SK-N-SH (cell line): ENCODE measurements at regions not wholly inside any gene's neighbourhood (a gene's known extent, or its start where the extent isn't known, plus 50 kb on each side); places are given as distances from the start of the nearest gene placed in this dataset.

Experiments
- CTCF ChIA-PET: fragments of 300-600, 350-600 bp; formaldehyde crosslinking; extraction: SDS; loops from one replicate; lab custom pipeline; 2021; lab: Yijun Ruan, JAX
- POLR2A ChIA-PET: fragments of 350-600 bp; sonication (Branson Sonifier 250); formaldehyde crosslinking; extraction: SDS; loops from one replicate; lab custom pipeline; 2020; ENCODE audit warnings: antibody characterized with exemption, inconsistent platforms; lab: Yijun Ruan, JAX
- DNase-seq: peaks from one replicate; pipeline ENCODE4 v3.0.0; 2012
- H2AFZ ChIP-seq: fragments of 200-600 bp; sonication (generic); 2 replicates; pipeline ENCODE4 v1.8.1; 2016; ENCODE audit warnings: antibody characterized with exemption, mild to moderate bottlenecking, low read depth
- H3F3A ChIP-seq: fragments of 200-600 bp; sonication (generic); replicated peaks from 2 replicates; pipeline ENCODE3; 2016; ENCODE audit warnings: antibody characterized with exemption, mild to moderate bottlenecking; ENCODE audit not compliant: insufficient read depth
- H3K27ac ChIP-seq, 2 experiments: fragments of 200-500 bp in 1 of 2; fragments of 200-600 bp in 1 of 2; sonication (Bioruptor generic) in 1 of 2; sonication (generic), shearing (Covaris generic) in 1 of 2; 2 replicates each; pipeline versions ENCODE4 v1.5.1 to v1.6.1; 2014 to 2016; ENCODE audit warnings: low read depth in 2 of 2, inconsistent platforms in 1 of 2, low read length in 1 of 2, mild to moderate bottlenecking in 1 of 2, mixed read lengths in 1 of 2
- H3K27me3 ChIP-seq: fragments of 200-600 bp; sonication (generic), shearing (Covaris generic); 2 replicates; pipeline ENCODE4 v1.6.1; 2016; ENCODE audit warnings: mixed run types; ENCODE audit not compliant: insufficient read depth
- H3K36me3 ChIP-seq, 2 experiments: fragments of 200-500 bp in 1 of 2; fragments of 200-600 bp in 1 of 2; sonication (Bioruptor generic) in 1 of 2; sonication (generic) in 1 of 2; replicated peaks in 1 of 2; 2 replicates each; pipeline versions ENCODE3 to v1.5.1; 2014 to 2016; ENCODE audit warnings: low read length in 1 of 2, mild to moderate bottlenecking in 1 of 2; ENCODE audit not compliant: insufficient read depth in 2 of 2, control insufficient read depth in 1 of 2
- H3K4me1 ChIP-seq, 2 experiments: fragments of 200-500 bp in 1 of 2; fragments of 200-600 bp in 1 of 2; sonication (Bioruptor generic) in 1 of 2; sonication (generic), shearing (Covaris generic) in 1 of 2; 2 replicates each; pipeline versions ENCODE4 v1.5.1 to v1.6.1; 2014 to 2016; ENCODE audit warnings: low read depth in 1 of 2, low read length in 1 of 2, mixed run types in 1 of 2; ENCODE audit not compliant: insufficient read depth in 2 of 2, control insufficient read depth in 1 of 2
- H3K4me2 ChIP-seq: fragments of 200-600 bp; sonication (generic), shearing (Covaris generic); 2 replicates; pipeline ENCODE4 v1.6.1; 2017; ENCODE audit warnings: mixed run types
- H3K4me3 ChIP-seq, 2 experiments: fragments of 200-500 bp in 1 of 2; fragments of 200-600 bp in 1 of 2; sonication (Bioruptor generic) in 1 of 2; sonication (generic), shearing (Covaris generic) in 1 of 2; 2 replicates each; pipeline versions ENCODE4 v1.5.1 to v1.8.1; 2014 to 2016; ENCODE audit warnings: low read depth in 2 of 2, inconsistent platforms in 1 of 2, low read length in 1 of 2, mild to moderate bottlenecking in 1 of 2, mixed read lengths in 1 of 2, moderate library complexity in 1 of 2
- H3K79me2 ChIP-seq: fragments of 200-600 bp; sonication (generic); 2 replicates; pipeline ENCODE4 v1.8.1; 2017; ENCODE audit warnings: mild to moderate bottlenecking; ENCODE audit not compliant: insufficient read depth
- H3K9ac ChIP-seq: fragments of 200-600 bp; sonication (generic); 2 replicates; pipeline ENCODE4 v1.6.1; 2017; ENCODE audit warnings: mixed run types
- H3K9me2 ChIP-seq: fragments of 200-600 bp; sonication (generic); 2 replicates; pipeline ENCODE4 v1.6.1; 2017; ENCODE audit warnings: mixed run types
- H3K9me3 ChIP-seq: fragments of 200-600 bp; sonication (generic); 2 replicates; pipeline ENCODE4 v1.6.1; 2017; ENCODE audit warnings: mixed run types, mild to moderate bottlenecking, moderate library complexity
- H4K20me1 ChIP-seq: fragments of 200-600 bp; sonication (generic); 2 replicates; pipeline ENCODE4 v1.6.1; 2017; ENCODE audit warnings: mild to moderate bottlenecking, mixed run types; ENCODE audit not compliant: insufficient read depth
- CTCF ChIP-seq: fragments of 200-600 bp; sonication (generic); IDR thresholded peaks from 2 replicates; pipeline ENCODE4 v1.6.1; 2017; ENCODE audit warnings: antibody characterized with exemption, mild to moderate bottlenecking, moderate library complexity
- ELF1 ChIP-seq: IDR thresholded peaks from 2 replicates; pipeline ENCODE4 v1.4.0; 2012
- EP300 ChIP-seq, 2 experiments: IDR thresholded peaks; 2 replicates each; pipeline versions ENCODE4 v1.4.0 to v1.6.1; 2012; ENCODE audit warnings: borderline replicate concordance in 1 of 2, low read depth in 1 of 2, low read length in 1 of 2
- FOXJ3 ChIP-seq: sonication (generic); formaldehyde crosslinking; IDR thresholded peaks from 2 replicates; pipeline ENCODE4 v1.5.1; 2020; ENCODE audit warnings: mild to moderate bottlenecking, missing genetic modification reagents
- JUND ChIP-seq: IDR thresholded peaks from 2 replicates; pipeline ENCODE4 v1.4.0; 2012
- MAX ChIP-seq: IDR thresholded peaks from 2 replicates; pipeline ENCODE4 v1.4.0; 2012; ENCODE audit warnings: low read depth
- MEF2A ChIP-seq: IDR thresholded peaks from 2 replicates; pipeline ENCODE4 v1.4.0; 2012; ENCODE audit warnings: low read depth, borderline replicate concordance
- MXI1 ChIP-seq: IDR thresholded peaks from 2 replicates; pipeline ENCODE4 v1.6.1; 2012; ENCODE audit warnings: mild to moderate bottlenecking, low read depth, low read length, improper control_type of control experiment
- NFIC ChIP-seq: IDR thresholded peaks from 2 replicates; pipeline ENCODE4 v1.4.0; 2012; ENCODE audit warnings: borderline replicate concordance
- NRF1 ChIP-seq: IDR thresholded peaks from 2 replicates; pipeline ENCODE4 v1.6.1; 2012; ENCODE audit warnings: low read depth, mild to moderate bottlenecking, low read length
- POLR2AphosphoS5 ChIP-seq: IDR thresholded peaks from 2 replicates; pipeline ENCODE4 v1.6.1; 2012; ENCODE audit warnings: low read depth, low read length
- RXRA ChIP-seq: IDR thresholded peaks from 2 replicates; pipeline ENCODE4 v1.4.0; 2012; ENCODE audit warnings: low read depth, mild to moderate bottlenecking, borderline replicate concordance
- SIN3A ChIP-seq: IDR thresholded peaks from 2 replicates; pipeline ENCODE4 v1.6.1; 2012; ENCODE audit warnings: low read depth, mild to moderate bottlenecking, low read length, moderate library complexity, borderline replicate concordance
- TAF1 ChIP-seq: IDR thresholded peaks from 2 replicates; pipeline ENCODE4 v1.6.1; 2012; ENCODE audit warnings: low read depth, mild to moderate bottlenecking, low read length, moderate library complexity, borderline replicate concordance
- TCF12 ChIP-seq: IDR thresholded peaks from 2 replicates; pipeline ENCODE4 v1.4.0; 2012
- TEAD4 ChIP-seq: IDR thresholded peaks from 2 replicates; pipeline ENCODE4 v1.4.0; 2012; ENCODE audit warnings: mild to moderate bottlenecking, borderline replicate concordance; ENCODE audit not compliant: insufficient read depth
- USF1 ChIP-seq: IDR thresholded peaks from 2 replicates; pipeline ENCODE4 v1.4.0; 2012; ENCODE audit warnings: low read depth, borderline replicate concordance
- USF2 ChIP-seq: fragments of 150-350 bp; IDR thresholded peaks from 2 replicates; pipeline ENCODE4 v1.6.1; 2017; ENCODE audit warnings: antibody characterized with exemption, low read length, low read depth, borderline replicate concordance
- YY1 ChIP-seq: IDR thresholded peaks from 2 replicates; pipeline ENCODE4 v1.4.0; 2012; ENCODE audit warnings: low read depth, mild to moderate bottlenecking
- WGBS: methylation state at CpG from one replicate; pipeline ENCODE4 v1.1.6; 2017; ENCODE audit warnings: low lambda C conversion rate; 5-methylcytosine and 5-hydroxymethylcytosine counted together

GRCh38 chr1:58979086-58979485, 195.2 kb upstream of the JUN start (continued):
- TF ChIP-seq USF2, result no peak
- TF ChIP-seq TCF12, result no peak
- TF ChIP-seq MXI1, result no peak
- no peak for TF ChIP-seq SIN3A
- TF ChIP-seq CTCF, result no peak
- TF ChIP-seq USF1, result no peak
- no peak for TF ChIP-seq RXRA

- H3K4me3 ChIP-seq, result no peak overlapping the region
- no peak for DNase-seq
- H3K27ac ChIP-seq, result no peak overlapping the region
- no peaks in the 10 kb centered on the region for H3F3A ChIP-seq
- TF ChIP-seq JUND (no peak), MXI1 (no peak), YY1 (no peak), TEAD4 (no peak), USF2 (no peak), POLR2AphosphoS5 (no peak), ELF1 (no peak), MEF2A (no peak), MAX (no peak), NFIC (no peak), FOXJ3 (no peak), SIN3A (no peak), TAF1 (no peak), CTCF (no peak), EP300 (IDR thresholded peaks at IDR 0.05; ENCODE audit: borderline replicate concordance in 1 of 2, low read depth in 1 of 2, low read length in 1 of 2) (no peak), NRF1 (no peak), USF1 (no peak)
- POLR2A ChIA-PET, result no interaction called here
- no peak overlapping the region for H2AFZ ChIP-seq
- CTCF ChIA-PET, result no interaction called here
- no peak overlapping the region for H3K4me2 ChIP-seq
- no peaks in the 10 kb centered on the region for H3K36me3 ChIP-seq
- no peaks in the 10 kb centered on the region for H3K79me2 ChIP-seq
- no peaks in the 10 kb centered on the region for H4K20me1 ChIP-seq
- no peaks in the 10 kb centered on the region for H3K9me3 ChIP-seq
- peaks cover 0 to 18% of the 10 kb centered on the region in 2 experiments; a peak in 2 of 4 replicates for H3K4me1 ChIP-seq
- H3K9me2 ChIP-seq, result no peaks in the 10 kb centered on the region
- H3K27me3 ChIP-seq, result no peaks in the 10 kb centered on the region
- WGBS, result 100% methylated on average over 3 of the region's 3 CpGs
- no peak overlapping the region for H3K9ac ChIP-seq
These were observed 195.8 kb upstream of the JUN start for GRCh38 chr1:58979677-58980076.
